ENCODE measurements at regions not wholly inside any gene's neighbourhood (a gene's known extent, or its start where the extent isn't known, plus 50 kb on each side); places are given as distances from the start of the nearest gene placed in this dataset.

GRCh38 chr9:118336943-118337330 lies 632.7 kb downstream of the TLR4 start:
- Histone ChIP-seq H3K79me2 (ENCODE audit: low read depth) (no peaks in the 10 kb centered on the region), H3K27me3 (ENCODE audit: insufficient read depth, low read depth) (no peaks in the 10 kb centered on the region), H3K4me3 (no peak overlapping the region), H3K27ac (no peak overlapping the region), H3K9me2 (ENCODE audit: insufficient read depth) (no peaks in the 10 kb centered on the region; the same call in 1 of the 2 replicates), H3K9me3 (ENCODE audit: insufficient read depth, low read depth) (no peaks in the 10 kb centered on the region), H3K4me1 (replicated peaks; ENCODE audit: insufficient read depth) (peaks cover 14% of the 10 kb centered on the region; the same call in 1 of the 2 replicates), H3K4me2 (no peak overlapping the region), H3K36me3 (ENCODE audit: low read depth) (no peaks in the 10 kb centered on the region), H2AFZ (no peak overlapping the region; the same call in 1 of the 2 replicates), H3F3A (ENCODE audit: insufficient read depth, low read depth) (no peaks in the 10 kb centered on the region), H4K20me1 (ENCODE audit: insufficient read depth) (no peaks in the 10 kb centered on the region)
- ChIA-PET CTCF (no interaction called here), POLR2A (ENCODE audit: unreplicated experiment) (no interaction called here)
- BruUV-seq (replicated peaks): no TSS peak
- no peak for DNase-seq
- intact Hi-C loops (cut with micrococcal nuclease; ENCODE audit: unreplicated experiment): loop anchor here (10.0 kb wide), 1 partner anchor 308 kb away; no protein-coding TSS in a partner anchor
- TF ChIP-seq EZH2 (IDR thresholded peaks at IDR 0.05; ENCODE audit: low read depth): no peak
- TF ChIP-seq, protein P1, sequence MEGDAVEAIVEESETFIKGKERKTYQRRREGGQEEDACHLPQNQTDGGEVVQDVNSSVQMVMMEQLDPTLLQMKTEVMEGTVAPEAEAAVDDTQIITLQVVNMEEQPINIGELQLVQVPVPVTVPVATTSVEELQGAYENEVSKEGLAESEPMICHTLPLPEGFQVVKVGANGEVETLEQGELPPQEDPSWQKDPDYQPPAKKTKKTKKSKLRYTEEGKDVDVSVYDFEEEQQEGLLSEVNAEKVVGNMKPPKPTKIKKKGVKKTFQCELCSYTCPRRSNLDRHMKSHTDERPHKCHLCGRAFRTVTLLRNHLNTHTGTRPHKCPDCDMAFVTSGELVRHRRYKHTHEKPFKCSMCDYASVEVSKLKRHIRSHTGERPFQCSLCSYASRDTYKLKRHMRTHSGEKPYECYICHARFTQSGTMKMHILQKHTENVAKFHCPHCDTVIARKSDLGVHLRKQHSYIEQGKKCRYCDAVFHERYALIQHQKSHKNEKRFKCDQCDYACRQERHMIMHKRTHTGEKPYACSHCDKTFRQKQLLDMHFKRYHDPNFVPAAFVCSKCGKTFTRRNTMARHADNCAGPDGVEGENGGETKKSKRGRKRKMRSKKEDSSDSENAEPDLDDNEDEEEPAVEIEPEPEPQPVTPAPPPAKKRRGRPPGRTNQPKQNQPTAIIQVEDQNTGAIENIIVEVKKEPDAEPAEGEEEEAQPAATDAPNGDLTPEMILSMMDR (conservative IDR thresholded peaks at IDR 0.05): no peak

DNA sequence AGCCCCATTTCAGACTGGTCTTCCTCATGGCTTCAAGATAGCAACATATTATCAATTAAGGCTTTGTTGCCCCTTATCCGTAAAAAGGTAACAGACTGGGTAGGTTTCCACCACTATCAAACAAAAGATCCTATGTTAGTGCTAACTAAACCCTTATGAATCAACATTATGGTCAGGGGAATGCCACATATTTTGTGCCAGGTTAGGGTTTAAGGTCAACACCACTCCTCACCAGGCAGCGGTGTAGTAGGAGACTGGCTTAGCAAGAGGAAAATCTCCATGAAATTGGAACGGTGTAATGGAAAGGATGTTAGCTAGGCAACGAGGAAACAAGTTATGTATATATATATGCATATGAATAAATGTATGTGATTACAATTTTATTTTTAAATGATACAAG lies 655.8 kb downstream of the TLR4 start:
- no peaks in the 10 kb centered on the region for H3K36me3 ChIP-seq (ENCODE audit: low read depth)
- no peak for DNase-seq
- no peaks in the 10 kb centered on the region; the same call in 1 of the 2 replicates for H3K9me2 ChIP-seq (ENCODE audit: insufficient read depth)
- no peak overlapping the region for H3K27ac ChIP-seq
- no peaks in the 10 kb centered on the region for H3K27me3 ChIP-seq (ENCODE audit: insufficient read depth, low read depth)
- no peaks in the 10 kb centered on the region for H4K20me1 ChIP-seq (ENCODE audit: insufficient read depth)
- no peak overlapping the region for H3K4me3 ChIP-seq
- H3K79me2 ChIP-seq (ENCODE audit: low read depth): no peaks in the 10 kb centered on the region
- ChIA-PET CTCF (no interaction called here), POLR2A (ENCODE audit: unreplicated experiment) (no interaction called here)
- H2AFZ ChIP-seq: no peak overlapping the region
- no peak overlapping the region for H3K4me2 ChIP-seq
- no peaks in the 10 kb centered on the region for H3K4me1 ChIP-seq (replicated peaks; ENCODE audit: insufficient read depth)
- H3F3A ChIP-seq (ENCODE audit: insufficient read depth, low read depth): no peaks in the 10 kb centered on the region
- no TSS peak for BruUV-seq (replicated peaks)
- no peaks in the 10 kb centered on the region; the same call in 1 of the 2 replicates for H3K9me3 ChIP-seq (ENCODE audit: insufficient read depth, low read depth)
- TF ChIP-seq EZH2 (IDR thresholded peaks at IDR 0.05; ENCODE audit: low read depth): no peak
- TF ChIP-seq, protein P1 (conservative IDR thresholded peaks at IDR 0.05): no peak
- intact Hi-C loops (cut with micrococcal nuclease; ENCODE audit: unreplicated experiment): no loop called here

- H3K9me2 ChIP-seq (ENCODE audit: insufficient read depth): no peaks in the 10 kb centered on the region; the same call in 1 of the 2 replicates
- H2AFZ ChIP-seq: no peak overlapping the region
- H3K4me1 ChIP-seq (replicated peaks; ENCODE audit: insufficient read depth): no peaks in the 10 kb centered on the region
- no peaks in the 10 kb centered on the region for H3K79me2 ChIP-seq (ENCODE audit: low read depth)
- no peak overlapping the region for H3K4me3 ChIP-seq
- no TSS peak for BruUV-seq (replicated peaks)
- no peaks in the 10 kb centered on the region for H3K27me3 ChIP-seq (ENCODE audit: insufficient read depth, low read depth)
- ChIA-PET CTCF (no interaction called here), POLR2A (ENCODE audit: unreplicated experiment) (no interaction called here)
- no peaks in the 10 kb centered on the region for H3F3A ChIP-seq (ENCODE audit: insufficient read depth, low read depth)
- H3K9me3 ChIP-seq (ENCODE audit: insufficient read depth, low read depth): no peaks in the 10 kb centered on the region; the same call in 1 of the 2 replicates
- no peak overlapping the region for H3K27ac ChIP-seq
- intact Hi-C loops (cut with micrococcal nuclease; ENCODE audit: unreplicated experiment): no loop called here
- H3K4me2 ChIP-seq: no peak overlapping the region
- no peak for TF ChIP-seq EZH2 (IDR thresholded peaks at IDR 0.05; ENCODE audit: low read depth)
- TF ChIP-seq, protein P1 (conservative IDR thresholded peaks at IDR 0.05): no peak
- H4K20me1 ChIP-seq (ENCODE audit: insufficient read depth): no peaks in the 10 kb centered on the region
- DNase-seq: no peak
- H3K36me3 ChIP-seq (ENCODE audit: low read depth): no peaks in the 10 kb centered on the region
Measured at GRCh38 chr9:118362123-118362522, 657.9 kb downstream of the TLR4 start.
